ENCODE measurements at regions not wholly inside any gene's neighbourhood (a gene's known extent, or its start where the extent isn't known, plus 50 kb on each side); places are given as distances from the start of the nearest gene placed in this dataset.

- TF ChIP-seq E2F6 (IDR thresholded peaks at IDR 0.05) (no peak), EP300 (IDR thresholded peaks at IDR 0.05; ENCODE audit: borderline replicate concordance in 1 of 2, low read depth in 2 of 2, low read length in 2 of 2) (no peak), TEAD4 (IDR thresholded peaks at IDR 0.05; ENCODE audit: low read depth, low read length) (no peak)
Observed at GRCh38 chr18:65988386-65988785, 237.6 kb downstream of the CDH7 start (continued).
